HFF-Myc (cell line): ENCODE measurements at regions not wholly inside any gene's neighbourhood (a gene's known extent, or its start where the extent isn't known, plus 50 kb on each side); places are given as distances from the start of the nearest gene placed in this dataset.

Experiments used
- DNase-seq: peaks from one replicate; pipeline ENCODE4 v3.0.0-alpha.2; 2011; ENCODE audit warnings: low read depth; ENCODE audit errors: extremely low read depth
- H3K4me3 ChIP-seq: replicated peaks from 2 replicates; pipeline ENCODE4 v1.5.1; 2011; ENCODE audit warnings: low read depth, mild to moderate bottlenecking, control low read depth, low read length
- TF ChIP-seq, protein P1 (sequence below): IDR thresholded peaks from 2 replicates; pipeline ENCODE4 v1.5.1; 2012; ENCODE audit warnings: mild to moderate bottlenecking, low read depth, low read length, control low read depth; ENCODE audit errors: missing control alignments

DNA sequence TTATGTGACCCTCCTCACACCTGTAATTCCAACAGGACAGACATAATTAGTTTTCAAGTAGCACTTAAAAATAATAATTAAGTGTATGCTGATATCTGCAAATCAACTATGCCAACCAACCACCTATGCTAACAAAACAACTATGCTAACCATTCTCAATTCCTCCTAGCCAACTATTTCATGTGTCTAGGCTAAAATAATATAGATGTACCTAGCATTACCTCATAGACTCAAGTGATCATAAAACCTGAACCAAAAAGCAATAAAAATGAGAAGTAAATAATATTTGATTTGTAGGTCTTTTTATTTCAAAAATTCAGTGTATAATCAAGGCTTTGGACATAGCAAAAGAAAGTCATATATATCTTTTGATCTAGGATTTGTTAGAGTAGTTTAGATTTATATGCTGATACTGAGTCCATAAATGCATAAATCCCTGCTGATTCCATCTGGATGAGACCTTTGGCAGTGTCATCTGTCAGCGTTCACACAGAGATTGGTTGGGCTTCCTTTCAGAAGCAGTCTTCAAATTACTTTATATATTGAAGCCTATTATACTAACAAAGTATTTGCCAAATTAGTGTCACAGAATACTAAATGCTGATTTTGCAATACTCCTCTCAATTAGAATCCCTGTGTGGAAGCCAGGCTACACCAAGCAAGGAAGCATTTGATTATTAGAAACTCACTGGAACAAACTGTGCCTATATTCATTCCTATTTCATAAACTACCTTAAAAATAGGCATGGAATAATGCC lies 101.4 kb upstream of the PPM1H start:
- no peak overlapping the region for H3K4me3 ChIP-seq
- TF ChIP-seq, protein P1, sequence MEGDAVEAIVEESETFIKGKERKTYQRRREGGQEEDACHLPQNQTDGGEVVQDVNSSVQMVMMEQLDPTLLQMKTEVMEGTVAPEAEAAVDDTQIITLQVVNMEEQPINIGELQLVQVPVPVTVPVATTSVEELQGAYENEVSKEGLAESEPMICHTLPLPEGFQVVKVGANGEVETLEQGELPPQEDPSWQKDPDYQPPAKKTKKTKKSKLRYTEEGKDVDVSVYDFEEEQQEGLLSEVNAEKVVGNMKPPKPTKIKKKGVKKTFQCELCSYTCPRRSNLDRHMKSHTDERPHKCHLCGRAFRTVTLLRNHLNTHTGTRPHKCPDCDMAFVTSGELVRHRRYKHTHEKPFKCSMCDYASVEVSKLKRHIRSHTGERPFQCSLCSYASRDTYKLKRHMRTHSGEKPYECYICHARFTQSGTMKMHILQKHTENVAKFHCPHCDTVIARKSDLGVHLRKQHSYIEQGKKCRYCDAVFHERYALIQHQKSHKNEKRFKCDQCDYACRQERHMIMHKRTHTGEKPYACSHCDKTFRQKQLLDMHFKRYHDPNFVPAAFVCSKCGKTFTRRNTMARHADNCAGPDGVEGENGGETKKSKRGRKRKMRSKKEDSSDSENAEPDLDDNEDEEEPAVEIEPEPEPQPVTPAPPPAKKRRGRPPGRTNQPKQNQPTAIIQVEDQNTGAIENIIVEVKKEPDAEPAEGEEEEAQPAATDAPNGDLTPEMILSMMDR, result no peak
- no peak for DNase-seq

DNA sequence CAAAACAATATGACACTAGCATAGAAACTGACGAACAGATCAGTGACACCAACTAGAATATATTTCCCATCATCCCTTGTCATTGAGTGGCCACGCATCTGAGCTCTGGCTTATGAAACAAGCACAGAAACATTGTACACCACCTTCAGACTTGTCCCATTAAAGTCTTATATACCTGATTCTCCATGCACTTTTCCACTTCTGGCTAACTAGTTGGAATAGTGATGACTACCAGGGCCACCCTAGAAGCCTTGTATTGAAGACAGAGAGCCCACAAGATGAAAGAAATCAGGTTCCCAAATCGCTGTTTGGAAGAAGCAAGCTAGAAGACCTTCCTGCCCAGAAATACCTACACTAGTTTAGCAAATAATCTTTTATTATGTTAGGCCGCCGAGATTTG lies 99.7 kb upstream of the PPM1H start:
- DNase-seq, result no peak
- TF ChIP-seq, protein P1, result no peak

DNA sequence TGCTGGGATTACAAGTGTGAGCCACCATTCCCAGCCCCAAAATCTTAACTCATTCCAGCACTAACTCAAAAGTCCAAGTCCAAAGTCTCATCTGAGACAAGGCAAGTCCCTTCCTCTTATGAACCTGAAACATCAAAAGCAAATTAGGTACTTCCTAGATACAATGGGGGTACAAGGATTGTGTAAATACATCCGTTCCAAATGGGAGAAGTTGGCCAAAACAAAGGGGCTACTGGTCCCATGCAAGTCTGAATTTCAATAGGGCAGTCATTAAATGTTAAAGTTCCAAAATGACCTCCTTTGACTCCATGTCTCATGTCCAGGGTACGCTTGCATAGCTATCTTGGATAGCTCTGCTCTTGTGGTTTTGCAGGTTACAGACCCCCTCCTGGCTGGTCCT lies 94.7 kb upstream of the PPM1H start:
- H3K4me3 ChIP-seq, result no peak overlapping the region
- no peak for DNase-seq
- TF ChIP-seq, protein P1, result no peak

More for the DNA sequence above, 99.7 kb upstream of the PPM1H start:
- no peak overlapping the region for H3K4me3 ChIP-seq

DNA sequence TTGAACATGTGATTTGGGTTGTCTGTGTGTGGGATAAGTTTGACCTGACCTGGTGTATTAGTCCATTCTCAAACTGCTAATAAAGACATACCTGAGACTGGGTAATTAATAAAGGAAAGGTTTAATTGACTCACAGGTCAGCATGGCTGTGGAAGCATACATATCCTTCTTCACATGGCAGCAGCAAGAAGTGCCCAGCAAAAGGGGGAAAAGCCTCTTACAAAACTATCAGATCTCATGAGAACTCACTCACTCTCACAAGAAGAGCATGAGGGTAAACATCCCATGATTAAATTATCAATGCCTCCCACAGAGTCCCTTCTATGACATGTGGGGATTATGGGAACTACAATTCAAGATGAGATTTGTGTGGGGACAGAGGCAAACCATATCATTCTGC lies 94.0 kb upstream of the PPM1H start:
- DNase-seq, result no peak
- TF ChIP-seq, protein P1, result no peak
- no peak overlapping the region for H3K4me3 ChIP-seq

DNA sequence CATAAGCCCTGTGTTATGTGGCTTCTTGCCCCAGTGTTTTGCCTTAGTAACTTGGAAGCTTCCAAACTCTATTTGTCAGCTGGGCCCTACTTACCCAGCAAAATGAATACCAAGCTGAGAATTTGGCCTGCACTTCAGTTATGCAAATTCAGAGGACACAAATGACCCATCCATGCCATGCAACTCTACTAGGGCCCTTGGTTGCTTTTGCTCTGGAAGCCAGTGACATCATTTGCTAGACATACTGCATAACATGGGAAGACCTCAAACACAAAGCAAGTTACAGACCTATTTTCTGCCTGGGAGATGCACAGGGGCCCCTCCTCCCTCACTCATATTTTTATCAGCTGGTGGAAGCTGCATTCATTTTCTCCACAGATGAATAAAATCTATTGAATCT lies 90.2 kb upstream of the PPM1H start:
- TF ChIP-seq, protein P1, result no peak
- DNase-seq, result no peak
- no peak overlapping the region for H3K4me3 ChIP-seq

DNA sequence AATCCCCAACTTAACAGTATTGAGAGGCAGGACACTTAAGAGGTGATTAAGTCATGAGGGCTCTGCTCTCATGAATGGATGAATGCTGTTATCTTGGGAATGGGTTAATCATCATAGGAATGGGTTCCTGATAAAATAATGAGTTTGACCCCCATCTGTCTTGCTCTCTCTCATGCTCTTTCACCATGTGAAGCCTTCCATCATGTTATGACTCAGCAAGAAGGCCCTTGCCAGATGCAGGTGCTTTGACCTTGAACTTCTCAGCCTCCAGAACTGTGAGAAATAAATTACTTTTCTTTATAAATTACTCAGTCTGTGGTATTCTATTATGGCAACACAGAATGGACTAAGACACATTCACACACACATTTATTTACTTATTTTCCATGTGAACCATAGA lies 89.0 kb upstream of the PPM1H start:
- TF ChIP-seq, protein P1, result no peak
- no peak overlapping the region for H3K4me3 ChIP-seq
- DNase-seq, result no peak

DNA sequence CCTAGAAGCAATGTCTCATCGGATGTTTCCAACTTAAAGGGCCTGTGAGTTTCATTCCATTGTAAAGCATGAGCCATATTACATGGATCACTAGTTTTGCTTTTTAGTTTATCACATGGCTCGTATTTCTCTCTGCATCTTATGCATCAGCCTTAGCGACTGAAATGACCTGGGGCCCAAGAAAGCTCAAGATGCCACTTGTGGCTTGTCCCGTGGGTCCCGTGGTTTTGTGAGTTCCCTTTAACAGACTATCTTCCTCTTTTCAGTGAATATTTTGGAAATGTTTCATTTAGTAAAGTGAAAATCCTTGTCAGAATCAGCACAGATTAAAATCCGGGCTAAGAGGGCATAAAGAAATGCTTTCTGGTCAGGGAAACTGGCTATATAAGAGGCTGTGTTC lies 86.2 kb upstream of the PPM1H start:
- no peak for DNase-seq
- no peak overlapping the region for H3K4me3 ChIP-seq
- TF ChIP-seq, protein P1, result no peak
